HFF-Myc (cell line): ENCODE measurements at regions not wholly inside any gene's neighbourhood (a gene's known extent, or its start where the extent isn't known, plus 50 kb on each side); places are given as distances from the start of the nearest gene placed in this dataset.

Experiments
- DNase-seq: peaks from one replicate; pipeline ENCODE4 v3.0.0-alpha.2; 2011; ENCODE audit warnings: low read depth; ENCODE audit errors: extremely low read depth
- H3K4me3 ChIP-seq: replicated peaks from 2 replicates; pipeline ENCODE4 v1.5.1; 2011; ENCODE audit warnings: low read depth, mild to moderate bottlenecking, control low read depth, low read length
- CTCF ChIP-seq: IDR thresholded peaks from 2 replicates; pipeline ENCODE4 v1.5.1; 2012; ENCODE audit warnings: mild to moderate bottlenecking, low read depth, low read length, control low read depth; ENCODE audit errors: missing control alignments

- no peak for TF ChIP-seq CTCF
- H3K4me3 ChIP-seq, result no peak overlapping the region
- DNase-seq, result no peak
Observed at GRCh38 chr10:58070956-58071355, 196.7 kb downstream of the IPMK start.

- no peak for TF ChIP-seq CTCF
- DNase-seq, result no peak
- H3K4me3 ChIP-seq, result no peak overlapping the region
Observed at GRCh38 chr10:58068809-58069208, 198.9 kb downstream of the IPMK start.

- no peak for TF ChIP-seq CTCF
- no peak for DNase-seq
- H3K4me3 ChIP-seq, result no peak overlapping the region
Observed at GRCh38 chr10:58066979-58067378, 200.7 kb downstream of the IPMK start.

- DNase-seq, result no peak
- no peak overlapping the region for H3K4me3 ChIP-seq
- no peak for TF ChIP-seq CTCF
Observed at GRCh38 chr10:58066126-58066525, 201.6 kb downstream of the IPMK start.

- TF ChIP-seq CTCF, result no peak
- no peak overlapping the region for H3K4me3 ChIP-seq
- DNase-seq, result no peak
Observed at GRCh38 chr10:58065529-58065815, 202.2 kb downstream of the IPMK start.

- TF ChIP-seq CTCF, result peak; percentile 81
- H3K4me3 ChIP-seq, result no peak overlapping the region
- peak; percentile 42 for DNase-seq
Observed at GRCh38 chr10:58064714-58065528, 202.8 kb downstream of the IPMK start.
